Nephron (organoid): ENCODE measurements at regions not wholly inside any gene's neighbourhood (a gene's known extent, or its start where the extent isn't known, plus 50 kb on each side); places are given as distances from the start of the nearest gene placed in this dataset.

Source experiments
- H3K27ac Mint-ChIP-seq, 3 experiments: 2 replicates each; pipeline ENCODE4 v1.8.0; 2020; ENCODE audit warnings: mixed read lengths in 3 of 3, mild to moderate bottlenecking in 2 of 3, moderate library complexity in 1 of 3
- H3K27me3 Mint-ChIP-seq: 2 replicates; pipeline ENCODE4 v1.8.0; 2021; ENCODE audit warnings: low read depth, mild to moderate bottlenecking, moderate library complexity, mixed read lengths
- H3K36me3 Mint-ChIP-seq: 2 replicates; pipeline ENCODE4 v1.8.0; 2020; ENCODE audit warnings: low read depth, mixed read lengths
- H3K4me1 Mint-ChIP-seq: 2 replicates; pipeline ENCODE4 v1.8.0; 2020; ENCODE audit warnings: mixed read lengths
- H3K4me3 Mint-ChIP-seq, 3 experiments: 2 replicates each; pipeline ENCODE4 v1.8.0; 2020; ENCODE audit warnings: mild to moderate bottlenecking in 3 of 3, mixed read lengths in 3 of 3, moderate library complexity in 2 of 3
- H3K9me3 Mint-ChIP-seq: 2 replicates; pipeline ENCODE4 v1.8.0; 2020; ENCODE audit warnings: mixed read lengths
- CTCF ChIP-seq, 3 experiments: fragments of 200-600 bp; sonication (generic); IDR thresholded peaks; one replicate each; pipeline ENCODE4 v1.5.0; 2021; ENCODE audit warnings: antibody characterized with exemption in 3 of 3; ENCODE audit not compliant: unreplicated experiment in 3 of 3

GRCh38 chr1:187451238-187451637 lies 622.5 kb downstream of the PLA2G4A start:
- no peaks in the 10 kb centered on the region for H3K27me3 Mint-ChIP-seq
- no peaks in the 10 kb centered on the region for H3K9me3 Mint-ChIP-seq
- no peaks in the 10 kb centered on the region for H3K4me1 Mint-ChIP-seq
- TF ChIP-seq CTCF (IDR thresholded peaks at IDR 0.05; ENCODE audit: unreplicated experiment in 3 of 3) = no peak
- no peak overlapping the region for H3K27ac Mint-ChIP-seq
- no peak overlapping the region for H3K4me3 Mint-ChIP-seq
- no peaks in the 10 kb centered on the region for H3K36me3 Mint-ChIP-seq

- Mint-ChIP-seq H3K36me3 (no peaks in the 10 kb centered on the region), H3K4me3 (no peak overlapping the region), H3K9me3 (no peaks in the 10 kb centered on the region), H3K27ac (no peak overlapping the region), H3K4me1 (no peaks in the 10 kb centered on the region), H3K27me3 (no peaks in the 10 kb centered on the region)
- no peak for TF ChIP-seq CTCF (IDR thresholded peaks at IDR 0.05; ENCODE audit: unreplicated experiment in 3 of 3)
Measured at GRCh38 chr1:187454010-187454409, 625.3 kb downstream of the PLA2G4A start.

GRCh38 chr1:187456446-187456845 lies 627.7 kb downstream of the PLA2G4A start:
- no peaks in the 10 kb centered on the region for H3K36me3 Mint-ChIP-seq
- no peaks in the 10 kb centered on the region for H3K27me3 Mint-ChIP-seq
- H3K4me3 Mint-ChIP-seq = no peak overlapping the region
- TF ChIP-seq CTCF (IDR thresholded peaks at IDR 0.05; ENCODE audit: unreplicated experiment in 3 of 3) = no peak
- H3K27ac Mint-ChIP-seq = no peak overlapping the region
- H3K4me1 Mint-ChIP-seq = no peaks in the 10 kb centered on the region
- H3K9me3 Mint-ChIP-seq = no peaks in the 10 kb centered on the region

- TF ChIP-seq CTCF (IDR thresholded peaks at IDR 0.05; ENCODE audit: unreplicated experiment in 3 of 3) = no peak
- no peaks in the 10 kb centered on the region for H3K4me1 Mint-ChIP-seq
- no peak overlapping the region for H3K4me3 Mint-ChIP-seq
- no peaks in the 10 kb centered on the region for H3K27me3 Mint-ChIP-seq
- H3K27ac Mint-ChIP-seq = no peak overlapping the region
- H3K36me3 Mint-ChIP-seq = no peaks in the 10 kb centered on the region
- H3K9me3 Mint-ChIP-seq = peaks cover 10% of the 10 kb centered on the region
Measured at GRCh38 chr1:187460093-187460492, 631.3 kb downstream of the PLA2G4A start.

GRCh38 chr1:187464320-187464719 lies 635.6 kb downstream of the PLA2G4A start:
- TF ChIP-seq CTCF (IDR thresholded peaks at IDR 0.05; ENCODE audit: unreplicated experiment in 3 of 3) = no peak
- Mint-ChIP-seq H3K27me3 (no peaks in the 10 kb centered on the region), H3K4me3 (no peak overlapping the region), H3K4me1 (no peaks in the 10 kb centered on the region), H3K9me3 (peaks cover 20% of the 10 kb centered on the region), H3K36me3 (no peaks in the 10 kb centered on the region), H3K27ac (no peak overlapping the region)

GRCh38 chr1:187465441-187465840 lies 636.7 kb downstream of the PLA2G4A start:
- no peak overlapping the region for H3K4me3 Mint-ChIP-seq
- H3K27ac Mint-ChIP-seq = no peak overlapping the region
- H3K9me3 Mint-ChIP-seq = peaks cover 20% of the 10 kb centered on the region
- no peak for TF ChIP-seq CTCF (IDR thresholded peaks at IDR 0.05; ENCODE audit: unreplicated experiment in 3 of 3)
- no peaks in the 10 kb centered on the region for H3K4me1 Mint-ChIP-seq
- no peaks in the 10 kb centered on the region for H3K36me3 Mint-ChIP-seq
- no peaks in the 10 kb centered on the region for H3K27me3 Mint-ChIP-seq
